Spinal cord (tissue), 9 donors: ENCODE measurements at regions not wholly inside any gene's neighbourhood (a gene's known extent, or its start where the extent isn't known, plus 50 kb on each side); places are given as distances from the start of the nearest gene placed in this dataset.
A peak's percentile ranks its signal among the peaks of the same experiment; 100 is the strongest.

Source experiments
- DNase-seq, 6 donors: peaks; one replicate each; pipeline versions ENCODE4 v3.0.0 to v3.0.0-alpha.2; 2013 to 2015; ENCODE audit warnings: low spot score in 6 of 6, low read depth in 4 of 6
- H3K27ac ChIP-seq: one replicate; pipeline ENCODE4 v1.5.1; 2013; ENCODE audit warnings: low read depth, low read length, control low read depth
- H3K27me3 ChIP-seq: one replicate; pipeline ENCODE4 v1.6.1; 2013; ENCODE audit warnings: low read length; ENCODE audit not compliant: control insufficient read depth, insufficient read depth
- H3K36me3 ChIP-seq: one replicate; pipeline ENCODE4 v1.6.1; 2013; ENCODE audit warnings: low read length; ENCODE audit not compliant: control insufficient read depth, insufficient read depth
- H3K4me1 ChIP-seq: one replicate; pipeline ENCODE4 v1.6.1; 2013; ENCODE audit warnings: low read length; ENCODE audit not compliant: control insufficient read depth, insufficient read depth
- H3K4me3 ChIP-seq: one replicate; pipeline ENCODE4 v1.5.1; 2013; ENCODE audit warnings: low read depth, low read length, control low read depth
- H3K9me3 ChIP-seq: one replicate; pipeline ENCODE4 v1.6.1; 2013; ENCODE audit warnings: low read length; ENCODE audit not compliant: control insufficient read depth, insufficient read depth
- WGBS: methylation state at CpG from one replicate; pipeline ENCODE4 v1.1.5; 2013; ENCODE audit warnings: missing lambda C conversion rate; ENCODE audit not compliant: insufficient coverage; 5-methylcytosine and 5-hydroxymethylcytosine counted together
- donor health status: healthy.

DNA sequence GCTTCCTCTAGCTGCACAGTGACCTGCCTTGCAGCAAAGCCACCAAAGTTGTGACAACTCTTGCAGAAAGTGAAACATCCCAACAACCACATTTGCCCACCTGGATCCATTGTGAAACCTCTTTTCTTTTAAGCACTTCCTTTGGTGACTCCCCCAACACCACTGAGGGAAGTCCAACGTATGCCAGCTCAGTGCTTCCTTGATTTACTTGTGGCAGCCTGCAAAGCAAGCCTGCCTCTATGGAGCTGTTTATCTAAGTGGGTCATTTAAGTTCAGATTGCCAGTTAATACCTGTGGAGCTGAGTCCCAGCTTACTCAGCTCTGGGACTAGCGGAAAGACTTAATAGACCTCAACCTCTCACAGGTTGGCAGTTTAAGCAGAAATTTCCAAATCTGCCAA, 230.8 kb upstream of the GHITM start:
- peak in 1 of 6 donors; percentile 37 for DNase-seq
- Histone ChIP-seq H3K9me3 (no peaks in the 10 kb centered on the region), H3K4me3 (no peak overlapping the region), H3K27ac (no peak overlapping the region), H3K4me1 (peaks cover 5% of the 10 kb centered on the region), H3K36me3 (no peaks in the 10 kb centered on the region), H3K27me3 (no peaks in the 10 kb centered on the region)
- WGBS, result 80% methylated on average over 1 of the region's 2 CpGs

DNA sequence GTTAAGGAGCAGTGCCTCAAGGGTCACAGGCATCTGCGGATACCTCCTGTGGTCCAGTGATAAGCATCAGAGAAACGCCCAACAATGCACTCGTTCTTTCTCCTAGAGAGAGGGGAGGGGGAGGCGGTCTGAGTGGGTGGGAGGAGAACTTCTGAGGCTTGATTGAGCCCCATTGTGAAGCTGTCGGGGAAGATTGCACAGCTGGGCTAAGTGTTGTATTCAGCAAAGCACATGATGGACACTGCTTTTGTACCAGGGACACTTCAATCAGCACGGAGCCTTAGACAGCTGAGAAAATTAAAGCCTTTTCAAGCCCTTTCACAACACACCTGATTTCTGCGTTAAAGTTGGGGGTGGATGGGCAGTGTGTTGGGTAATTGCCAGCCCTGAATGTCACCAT, 230.3 kb upstream of the GHITM start:
- peak in 1 of 6 donors; percentile 37 for DNase-seq

DNA sequence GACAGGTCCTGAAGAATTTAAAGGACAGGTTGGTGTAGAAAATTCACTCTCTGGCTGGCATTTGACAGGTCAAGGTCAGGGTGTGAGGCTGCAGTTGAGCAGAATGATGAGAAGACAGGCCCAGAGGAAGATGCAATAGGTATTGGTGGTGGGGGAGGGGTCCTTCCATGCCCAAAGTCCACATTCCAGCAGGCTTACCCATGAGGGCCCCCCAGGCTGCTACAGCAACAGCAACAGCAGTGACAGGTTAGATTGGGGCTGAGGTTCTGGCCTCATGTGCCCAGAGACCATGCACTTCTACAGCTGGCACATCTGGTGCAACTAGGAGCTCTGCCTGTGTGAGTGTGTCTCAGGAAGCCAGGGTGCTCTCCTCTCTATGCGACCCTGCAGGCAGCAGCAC, 223.5 kb upstream of the GHITM start:
- no peak overlapping the region for H3K27ac ChIP-seq
- H3K9me3 ChIP-seq, result no peaks in the 10 kb centered on the region

More for the DNA sequence above, 230.3 kb upstream of the GHITM start:
- Histone ChIP-seq H3K27ac (no peak overlapping the region), H3K4me1 (peaks cover 5% of the 10 kb centered on the region), H3K4me3 (no peak overlapping the region), H3K9me3 (no peaks in the 10 kb centered on the region), H3K27me3 (no peaks in the 10 kb centered on the region), H3K36me3 (no peaks in the 10 kb centered on the region)
- 16% methylated on average over 2 of the region's 7 CpGs for WGBS

DNA sequence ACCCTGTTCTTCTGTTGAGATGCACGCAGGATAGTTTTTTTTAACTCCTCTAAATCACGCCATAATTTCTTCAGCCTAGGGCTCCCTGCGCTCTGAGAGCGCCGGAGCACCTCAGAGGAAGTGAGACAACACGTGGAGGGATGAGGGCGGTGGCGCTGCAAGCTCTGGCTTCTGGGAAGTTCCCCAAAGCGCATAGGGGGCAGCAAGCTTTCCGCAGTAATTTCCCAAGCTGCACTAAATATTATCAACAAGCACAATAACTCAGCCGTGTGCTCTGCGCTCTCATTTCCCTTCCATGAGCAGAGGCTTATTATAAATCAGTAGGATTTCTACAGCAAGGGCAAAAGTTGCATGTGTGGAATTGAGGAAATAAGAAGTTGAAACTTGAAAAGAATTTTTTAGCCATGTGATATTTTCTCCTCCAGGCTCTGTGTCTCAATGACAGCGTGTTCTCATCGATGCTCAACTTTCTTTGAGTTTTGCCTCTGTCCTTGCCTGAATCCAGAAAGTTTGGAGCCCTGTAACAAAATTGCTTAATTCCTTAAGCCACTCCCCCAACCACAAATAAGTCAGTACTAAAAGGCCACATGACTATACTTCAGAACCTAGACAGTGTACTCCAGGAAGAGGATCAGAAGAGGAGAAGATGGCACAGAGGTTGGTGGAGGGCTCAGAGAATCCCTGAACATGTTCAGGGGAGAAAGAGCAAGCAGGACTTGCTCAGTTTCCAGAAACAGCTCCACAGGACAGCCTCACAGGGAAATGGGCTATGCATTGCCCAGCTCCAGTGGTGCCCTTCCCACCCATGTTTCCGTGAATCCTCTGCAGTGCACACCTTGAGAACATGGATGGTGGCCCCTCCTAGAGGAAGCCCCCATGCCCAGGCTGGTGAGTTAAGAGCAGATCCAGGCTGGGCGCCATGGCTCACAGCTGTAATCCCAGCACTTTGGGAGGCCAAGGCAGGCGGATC, 221.5 kb upstream of the GHITM start:
- H3K9me3 ChIP-seq, result no peaks in the 10 kb centered on the region
- H3K27me3 ChIP-seq, result no peaks in the 10 kb centered on the region
- H3K4me1 ChIP-seq, result peaks cover 3% of the 10 kb centered on the region
- H3K36me3 ChIP-seq, result no peaks in the 10 kb centered on the region
- no peak overlapping the region for H3K4me3 ChIP-seq
- peak in 4 of 6 donors; percentile 22 to 86 (median 32) for DNase-seq
- WGBS, result 58% methylated on average over 13 of the region's 17 CpGs
- H3K27ac ChIP-seq, result no peak overlapping the region

More for the DNA sequence above, 223.5 kb upstream of the GHITM start:
- Histone ChIP-seq H3K27me3 (no peaks in the 10 kb centered on the region), H3K4me3 (no peak overlapping the region), H3K4me1 (peaks cover 3% of the 10 kb centered on the region), H3K36me3 (no peaks in the 10 kb centered on the region)
- 63% methylated on average over 1 of the region's 1 CpG for WGBS
- DNase-seq, result no peak

DNA sequence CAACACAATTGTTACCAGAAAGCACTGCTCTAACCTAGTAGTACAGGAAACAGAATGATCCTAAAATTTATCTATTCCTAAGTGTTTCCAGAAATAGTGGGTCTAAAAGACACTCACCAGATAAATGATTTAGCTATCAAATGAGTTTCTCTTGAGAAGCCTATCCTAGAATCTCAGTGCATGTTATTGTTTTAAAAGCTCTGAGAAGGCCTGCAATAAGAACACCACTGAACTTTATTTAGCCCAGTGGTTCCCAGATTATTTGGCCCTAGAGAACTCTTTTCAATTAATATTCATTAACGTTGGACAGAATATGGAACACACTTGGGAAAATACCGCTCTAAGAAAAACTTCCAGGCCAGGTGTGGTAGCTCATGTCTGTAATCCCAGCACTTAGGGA, 220.1 kb upstream of the GHITM start:
- Histone ChIP-seq H3K27me3 (no peaks in the 10 kb centered on the region), H3K4me1 (peaks cover 3% of the 10 kb centered on the region), H3K9me3 (no peaks in the 10 kb centered on the region), H3K36me3 (no peaks in the 10 kb centered on the region), H3K27ac (no peak overlapping the region), H3K4me3 (no peak overlapping the region)
- WGBS, result 90% methylated on average over 2 of the region's 2 CpGs
- no peak for DNase-seq

DNA sequence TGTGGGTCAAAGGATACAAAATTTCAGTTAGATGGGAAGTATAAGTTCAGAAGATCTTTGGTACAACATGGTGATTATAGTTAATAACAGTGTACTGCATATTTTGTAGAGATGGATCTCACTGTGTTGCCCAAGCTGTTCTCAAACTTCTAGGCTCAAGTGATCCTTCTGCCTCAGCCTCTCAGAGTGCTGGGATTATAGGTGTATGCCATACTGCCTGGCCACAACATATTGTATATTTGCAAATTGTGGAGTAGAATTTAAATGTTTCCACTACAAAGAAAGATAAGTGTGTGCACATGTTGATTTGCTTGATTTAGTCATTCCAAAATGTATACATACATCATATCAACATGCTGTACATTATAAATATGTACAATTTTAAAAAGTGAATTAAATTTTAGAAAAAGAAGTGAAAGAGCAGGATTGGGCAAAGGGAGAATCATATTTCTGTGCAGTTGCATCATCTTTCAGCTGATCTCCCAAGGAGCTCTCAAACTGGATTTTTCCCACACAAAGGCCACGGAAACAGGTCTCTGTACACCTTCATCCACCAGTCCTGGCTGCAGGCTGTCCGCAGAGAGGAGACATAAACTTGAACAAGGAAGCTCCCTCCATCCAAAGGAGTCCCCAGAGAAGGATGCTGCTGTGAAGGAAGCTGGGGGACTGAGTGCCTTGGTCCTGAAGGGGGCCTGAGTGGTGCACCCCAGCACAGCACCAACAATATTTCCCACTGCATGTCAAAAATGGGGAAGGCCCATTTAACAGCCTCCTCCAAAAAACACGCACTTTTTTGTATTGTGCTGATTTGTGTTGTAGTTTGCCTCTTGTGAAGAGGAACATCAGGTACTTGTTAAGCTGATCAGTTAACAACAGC, 217.1 kb upstream of the GHITM start:
- no peaks in the 10 kb centered on the region for H3K36me3 ChIP-seq
- H3K27me3 ChIP-seq, result no peaks in the 10 kb centered on the region
- H3K4me1 ChIP-seq, result peaks cover 3% of the 10 kb centered on the region
- H3K9me3 ChIP-seq, result no peaks in the 10 kb centered on the region
- WGBS, result no CpG with 5 or more reads among the region's 3 CpGs
- no peak overlapping the region for H3K27ac ChIP-seq
- DNase-seq, result no peak
- H3K4me3 ChIP-seq, result no peak overlapping the region

DNA sequence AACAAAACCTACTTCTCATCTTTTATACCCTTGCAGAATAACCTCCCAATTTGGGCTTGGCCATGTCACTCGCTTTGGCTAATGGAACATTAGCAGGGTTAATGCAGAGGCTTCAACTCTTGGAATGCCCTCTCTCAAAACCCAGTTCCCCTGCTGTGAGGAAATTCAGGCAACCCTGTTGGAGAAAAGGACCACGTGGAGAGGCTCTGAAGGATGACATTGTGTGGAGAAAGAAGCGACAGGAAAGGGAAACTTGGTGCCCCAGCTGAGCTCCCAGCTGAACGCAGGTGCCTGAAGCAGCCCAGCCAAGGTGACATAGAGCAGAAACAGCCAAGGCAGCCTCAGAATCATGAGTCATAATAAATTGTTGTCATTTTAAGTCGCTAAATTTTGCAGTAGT, 214.2 kb upstream of the GHITM start:
- H3K9me3 ChIP-seq, result no peaks in the 10 kb centered on the region
- DNase-seq, result no peak
- no peak overlapping the region for H3K27ac ChIP-seq
- 31% methylated on average over 5 of the region's 5 CpGs for WGBS
- H3K36me3 ChIP-seq, result no peaks in the 10 kb centered on the region
- no peaks in the 10 kb centered on the region for H3K27me3 ChIP-seq
- H3K4me3 ChIP-seq, result no peak overlapping the region
- H3K4me1 ChIP-seq, result no peaks in the 10 kb centered on the region

DNA sequence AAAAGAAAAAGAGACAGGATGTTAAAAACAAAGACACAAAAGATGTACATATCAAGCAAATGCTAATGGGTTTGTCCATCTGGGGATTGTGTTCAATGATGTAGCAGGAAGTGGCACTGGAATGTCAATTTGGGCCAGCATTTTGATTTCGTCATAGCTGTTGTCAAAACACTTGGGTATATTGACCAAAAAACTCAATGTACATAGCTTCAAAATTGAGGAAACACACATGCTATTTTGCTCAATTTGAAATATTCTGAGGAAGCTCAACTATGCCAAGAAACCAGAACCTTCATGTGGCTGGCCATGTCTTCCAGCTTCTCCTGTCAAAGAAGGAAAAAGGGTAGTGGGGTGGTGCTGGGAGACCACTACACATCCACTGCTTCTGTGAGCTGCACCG, 212.7 kb upstream of the GHITM start:
- no peak overlapping the region for H3K27ac ChIP-seq
- no peaks in the 10 kb centered on the region for H3K27me3 ChIP-seq
- no peaks in the 10 kb centered on the region for H3K36me3 ChIP-seq
- peak in 1 of 6 donors; percentile 57 for DNase-seq
- 86% methylated on average over 1 of the region's 2 CpGs for WGBS
- no peaks in the 10 kb centered on the region for H3K9me3 ChIP-seq
- no peak overlapping the region for H3K4me3 ChIP-seq
- H3K4me1 ChIP-seq, result no peaks in the 10 kb centered on the region

DNA sequence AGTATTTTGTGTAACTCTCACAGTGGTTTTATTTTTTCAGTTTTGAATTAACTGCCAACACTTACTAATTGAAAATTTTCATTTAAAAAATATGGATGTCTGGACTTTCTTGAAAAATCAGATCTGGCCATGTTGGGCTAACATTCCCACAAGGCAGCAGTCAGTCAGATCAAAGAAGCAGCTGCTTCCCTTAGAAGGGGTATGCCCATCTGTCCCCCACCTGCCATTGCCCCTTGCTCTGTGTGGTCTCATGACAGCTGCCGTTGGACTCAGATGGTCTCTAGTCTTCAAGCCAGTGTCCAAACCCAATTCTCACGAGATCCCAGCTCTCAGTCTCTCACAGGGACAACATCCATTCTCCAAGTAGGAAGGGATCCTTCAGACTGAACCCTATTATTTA, 212.1 kb upstream of the GHITM start:
- Histone ChIP-seq H3K36me3 (no peaks in the 10 kb centered on the region), H3K27ac (no peak overlapping the region), H3K27me3 (no peaks in the 10 kb centered on the region), H3K9me3 (no peaks in the 10 kb centered on the region), H3K4me3 (no peak overlapping the region), H3K4me1 (no peaks in the 10 kb centered on the region)
- 69% methylated on average over 2 of the region's 2 CpGs for WGBS
- no peak for DNase-seq
